CD4-positive, alpha-beta T cell (primary cell): ENCODE measurements at regions not wholly inside any gene's neighbourhood (a gene's known extent, or its start where the extent isn't known, plus 50 kb on each side); places are given as distances from the start of the nearest gene placed in this dataset.

Experiments used
- ATAC-seq: fragments of 200-7000 bp; cut with Tn5 transposase; one replicate; pipeline ENCODE4 v1.10.0; 2022; ENCODE audit warnings: mild to moderate bottlenecking; ENCODE audit not compliant: poor library complexity
- CTCF ChIA-PET: fragments of 350-600 bp; sonication (Branson Sonifier 250); formaldehyde crosslinking; loops from one replicate; lab custom pipeline; 2021; ENCODE audit warnings: antibody characterized with exemption, inconsistent platforms; lab: Charles Lee
- POLR2A ChIA-PET: fragments of 350-600 bp; sonication (Branson Sonifier 250); formaldehyde crosslinking; loops from one replicate; lab custom pipeline; 2021; ENCODE audit warnings: antibody characterized with exemption, inconsistent platforms; lab: Charles Lee
- DNase-seq, 14 experiments: peaks; one replicate each; pipeline ENCODE4 v3.0.0-alpha.2; 2013 to 2020; ENCODE audit warnings: mixed read lengths in 2 of 14
- H3K27ac ChIP-seq, 2 donors: one replicate each; pipeline versions ENCODE4 v1.5.1 to v1.7.0; 2013; ENCODE audit warnings: low read length in 2 of 2, low read depth in 1 of 2, mild to moderate bottlenecking in 1 of 2
- H3K27me3 ChIP-seq, 2 experiments: 1 replicate in 1 of 2; 2 replicates in 1 of 2; pipeline versions ENCODE4 v1.6.1 to v1.7.0; 2013; ENCODE audit warnings: low read length in 2 of 2, control low read depth in 1 of 2, mild to moderate bottlenecking in 1 of 2, moderate library complexity in 1 of 2; ENCODE audit not compliant: insufficient read depth in 2 of 2, control insufficient read depth in 1 of 2
- H3K36me3 ChIP-seq: one replicate; pipeline ENCODE4 v1.6.1; 2013; ENCODE audit warnings: low read length, control low read depth; ENCODE audit not compliant: insufficient read depth
- H3K4me1 ChIP-seq: one replicate; pipeline ENCODE4 v1.6.1; 2013; ENCODE audit warnings: low read length, control low read depth; ENCODE audit not compliant: insufficient read depth
- H3K4me3 ChIP-seq: one replicate; pipeline ENCODE4 v1.5.1; 2013; ENCODE audit warnings: mild to moderate bottlenecking, low read length, moderate library complexity
- H3K9me3 ChIP-seq, 2 experiments: 1 replicate in 1 of 2; 2 replicates in 1 of 2; pipeline versions ENCODE4 v1.6.1 to v1.7.0; 2013; ENCODE audit warnings: low read length in 2 of 2, mild to moderate bottlenecking in 2 of 2, control low read depth in 1 of 2, moderate library complexity in 1 of 2; ENCODE audit not compliant: control insufficient read depth in 1 of 2, insufficient read depth in 1 of 2
- H3K27ac Mint-ChIP-seq: one replicate; pipeline ENCODE4 v1.8.0; 2020; ENCODE audit warnings: mixed read lengths
- H3K27me3 Mint-ChIP-seq: one replicate; pipeline ENCODE4 v1.8.0; 2021; ENCODE audit warnings: mixed read lengths
- H3K36me3 Mint-ChIP-seq: one replicate; pipeline ENCODE4 v1.8.0; 2021; ENCODE audit warnings: low read depth, mixed read lengths
- H3K4me1 Mint-ChIP-seq: one replicate; pipeline ENCODE4 v1.8.0; 2021; ENCODE audit warnings: low read depth, mixed read lengths
- H3K4me3 Mint-ChIP-seq: one replicate; pipeline ENCODE4 v1.8.0; 2020; ENCODE audit warnings: mild to moderate bottlenecking, mixed read lengths
- H3K9me3 Mint-ChIP-seq: one replicate; pipeline ENCODE4 v1.8.0; 2020; ENCODE audit warnings: mixed read lengths
- CTCF ChIP-seq: fragments of 200-600 bp; IDR thresholded peaks from one replicate; pipeline ENCODE4 v1.8.0; 2022; ENCODE audit warnings: antibody characterized with exemption, mild to moderate bottlenecking
- intact Hi-C, 2 experiments: fragments of 100-400 bp; cut with DNase I in 1 of 2; cut with micrococcal nuclease in 1 of 2; formaldehyde crosslinking; loops; one replicate each; pipeline versions ENCODE4 v1.15.1 to v1.9.0; 2023 to 2025; cut with DNase I, micrococcal nuclease

GRCh38 chr5:99141534-99142128 is 212.8 kb upstream of the CHD1 start:
- ChIA-PET CTCF (no interaction called here), POLR2A (no interaction called here)
- no peaks in the 10 kb centered on the region for H3K36me3 ChIP-seq
- H3K4me3 ChIP-seq: no peak overlapping the region
- ATAC-seq: no peak
- Mint-ChIP-seq H3K9me3 (peaks cover 15% of the 10 kb centered on the region), H3K27ac (no peak overlapping the region), H3K36me3 (no peaks in the 10 kb centered on the region), H3K27me3 (peaks cover 18% of the 10 kb centered on the region), H3K4me3 (no peak overlapping the region), H3K4me1 (no peaks in the 10 kb centered on the region)
- no peak overlapping the region for H3K27ac ChIP-seq
- no peak for TF ChIP-seq CTCF
- no peak for DNase-seq
- H3K27me3 ChIP-seq: no peaks in the 10 kb centered on the region
- intact Hi-C loops: no loop called here
- H3K4me1 ChIP-seq: no peaks in the 10 kb centered on the region
- H3K9me3 ChIP-seq: peaks cover 0 to 7% of the 10 kb centered on the region in 2 experiments

- ATAC-seq (no peak), DNase-seq (no peak)
- H3K9me3 ChIP-seq: no peaks in the 10 kb centered on the region
- ChIA-PET CTCF (no interaction called here), POLR2A (no interaction called here)
- Mint-ChIP-seq H3K4me1 (no peaks in the 10 kb centered on the region), H3K27me3 (peaks cover 18% of the 10 kb centered on the region), H3K9me3 (peaks cover 8% of the 10 kb centered on the region), H3K4me3 (no peak overlapping the region), H3K27ac (no peak overlapping the region), H3K36me3 (no peaks in the 10 kb centered on the region)
- no peak overlapping the region for H3K4me3 ChIP-seq
- no peaks in the 10 kb centered on the region for H3K27me3 ChIP-seq
- H3K36me3 ChIP-seq: no peaks in the 10 kb centered on the region
- intact Hi-C loops: no loop called here
- H3K27ac ChIP-seq: no peak overlapping the region
- TF ChIP-seq CTCF: no peak
- no peaks in the 10 kb centered on the region for H3K4me1 ChIP-seq
Measured at GRCh38 chr5:99138911-99139310, 210.1 kb upstream of the CHD1 start.

- no peak overlapping the region for H3K4me3 Mint-ChIP-seq
- ChIA-PET CTCF (no interaction called here), POLR2A (no interaction called here)
- intact Hi-C loops: no loop called here
- Histone ChIP-seq H3K4me1 (no peaks in the 10 kb centered on the region), H3K27me3 (no peaks in the 10 kb centered on the region), H3K36me3 (no peaks in the 10 kb centered on the region), H3K4me3 (no peak overlapping the region), H3K9me3 (no peaks in the 10 kb centered on the region), H3K27ac (no peak overlapping the region)
- no peaks in the 10 kb centered on the region for H3K4me1 Mint-ChIP-seq
- DNase-seq: no peak
- no peak for TF ChIP-seq CTCF
- H3K27ac Mint-ChIP-seq: no peak overlapping the region
- peaks cover 18% of the 10 kb centered on the region for H3K27me3 Mint-ChIP-seq
- no peaks in the 10 kb centered on the region for H3K36me3 Mint-ChIP-seq
- ATAC-seq: no peak
- no peaks in the 10 kb centered on the region for H3K9me3 Mint-ChIP-seq
Measured at GRCh38 chr5:99133921-99134320, 205.1 kb upstream of the CHD1 start.
